Coronary artery (tissue), 2 donors: ENCODE measurements at regions not wholly inside any gene's neighbourhood (a gene's known extent, or its start where the extent isn't known, plus 50 kb on each side); places are given as distances from the start of the nearest gene placed in this dataset.

ENCODE experiments used
- DNase-seq: peaks from one replicate; pipeline ENCODE4 v3.0.0-alpha.2; 2017; ENCODE audit warnings: low spot score
- H3K27ac ChIP-seq, 2 donors: fragments of 200-600 bp; sonication (generic); one replicate each; pipeline ENCODE4 v1.5.1; 2016 to 2019
- H3K4me3 ChIP-seq: fragments of 200-600 bp; sonication (generic); 2 replicates; pipeline ENCODE4 v1.5.1; 2016; ENCODE audit warnings: mild to moderate bottlenecking, moderate library complexity
- TF ChIP-seq, protein P1 (sequence below): fragments of 200-600 bp; sonication (generic); IDR thresholded peaks from one replicate; pipeline ENCODE4 v1.5.1; 2019; ENCODE audit warnings: antibody characterized with exemption

DNA sequence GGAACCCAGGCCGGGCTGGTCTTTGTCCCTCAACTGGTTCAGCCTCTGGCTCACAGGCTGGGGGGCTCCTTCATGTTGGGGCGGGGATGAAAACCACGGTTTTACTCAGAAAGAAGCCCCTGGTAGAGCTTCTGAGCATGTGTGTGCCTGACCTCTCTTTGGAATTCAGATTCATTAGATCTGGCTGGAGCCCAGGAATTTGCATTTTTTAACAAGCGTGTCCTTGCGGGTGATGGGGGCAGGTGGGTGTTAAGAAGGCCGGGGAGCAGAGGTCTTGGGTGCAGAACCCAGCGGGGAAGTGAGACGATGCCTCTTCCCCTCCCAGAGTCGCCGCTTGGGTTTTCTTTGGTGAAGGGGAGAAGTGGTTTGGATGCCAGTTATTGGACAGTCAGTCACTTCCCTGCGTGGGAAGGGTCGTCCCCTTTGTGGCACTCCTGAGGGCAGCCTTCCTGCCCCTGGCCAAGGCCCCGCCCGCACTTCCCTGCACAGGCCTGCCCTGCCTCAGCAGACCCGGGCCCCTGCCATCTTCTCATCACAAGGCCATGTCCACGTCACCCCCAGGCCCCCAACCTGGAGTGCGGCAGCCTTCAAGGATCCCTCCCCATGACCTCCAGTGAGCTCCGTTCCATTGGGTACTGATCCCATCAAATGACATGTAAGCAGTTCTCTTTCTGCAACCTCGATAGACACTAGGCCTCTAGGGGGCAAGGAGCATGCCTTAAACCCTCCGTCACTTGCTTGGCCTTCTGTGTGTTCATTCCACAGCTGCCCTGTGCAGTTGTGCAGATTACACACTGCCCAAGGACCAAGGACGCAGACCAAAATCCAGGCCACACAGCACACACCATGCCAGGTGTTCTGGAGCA, 177.7 kb upstream of the CIBAR2 start:
- Histone ChIP-seq H3K4me3 (no peak overlapping the region), H3K27ac (no peak overlapping the region)
- TF ChIP-seq, protein P1, sequence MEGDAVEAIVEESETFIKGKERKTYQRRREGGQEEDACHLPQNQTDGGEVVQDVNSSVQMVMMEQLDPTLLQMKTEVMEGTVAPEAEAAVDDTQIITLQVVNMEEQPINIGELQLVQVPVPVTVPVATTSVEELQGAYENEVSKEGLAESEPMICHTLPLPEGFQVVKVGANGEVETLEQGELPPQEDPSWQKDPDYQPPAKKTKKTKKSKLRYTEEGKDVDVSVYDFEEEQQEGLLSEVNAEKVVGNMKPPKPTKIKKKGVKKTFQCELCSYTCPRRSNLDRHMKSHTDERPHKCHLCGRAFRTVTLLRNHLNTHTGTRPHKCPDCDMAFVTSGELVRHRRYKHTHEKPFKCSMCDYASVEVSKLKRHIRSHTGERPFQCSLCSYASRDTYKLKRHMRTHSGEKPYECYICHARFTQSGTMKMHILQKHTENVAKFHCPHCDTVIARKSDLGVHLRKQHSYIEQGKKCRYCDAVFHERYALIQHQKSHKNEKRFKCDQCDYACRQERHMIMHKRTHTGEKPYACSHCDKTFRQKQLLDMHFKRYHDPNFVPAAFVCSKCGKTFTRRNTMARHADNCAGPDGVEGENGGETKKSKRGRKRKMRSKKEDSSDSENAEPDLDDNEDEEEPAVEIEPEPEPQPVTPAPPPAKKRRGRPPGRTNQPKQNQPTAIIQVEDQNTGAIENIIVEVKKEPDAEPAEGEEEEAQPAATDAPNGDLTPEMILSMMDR = no peak
- no peak for DNase-seq

DNA sequence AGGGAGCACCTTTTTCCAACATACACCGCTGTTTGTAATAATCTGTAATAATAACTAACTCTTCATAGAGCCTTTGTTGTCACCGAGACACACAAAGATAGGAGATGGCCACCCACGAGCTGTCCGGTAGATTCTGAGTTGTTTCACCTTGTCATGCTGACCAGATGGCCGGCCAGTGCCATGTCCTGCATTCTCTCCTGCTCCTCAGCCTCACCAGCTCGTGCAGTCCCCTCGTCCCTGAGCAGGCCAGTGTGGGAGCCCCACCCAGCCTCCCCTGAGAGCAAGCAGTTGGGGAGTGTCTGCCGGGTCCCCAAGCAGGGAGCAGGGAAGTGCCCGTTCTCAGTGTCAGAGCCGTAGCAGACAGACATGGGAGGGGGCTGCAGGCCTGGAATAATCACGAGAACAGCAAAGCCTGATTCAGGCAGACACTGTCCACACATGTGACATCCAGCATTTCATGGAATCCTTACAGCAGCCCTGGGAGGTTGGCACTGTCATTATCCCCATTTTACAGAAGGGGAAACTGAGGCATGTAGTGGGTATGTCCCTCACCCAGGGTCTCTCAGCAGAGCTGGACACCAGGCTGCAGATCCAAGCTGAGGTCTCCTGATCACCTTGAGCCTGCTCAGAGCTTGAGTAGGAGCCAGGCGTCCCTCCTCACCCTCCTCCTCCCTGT, 178.5 kb upstream of the CIBAR2 start:
- TF ChIP-seq, protein P1 = no peak
- Histone ChIP-seq H3K27ac (peak overlapping the region in 1 of 2 donors; percentile 60), H3K4me3 (no peak overlapping the region)

DNA sequence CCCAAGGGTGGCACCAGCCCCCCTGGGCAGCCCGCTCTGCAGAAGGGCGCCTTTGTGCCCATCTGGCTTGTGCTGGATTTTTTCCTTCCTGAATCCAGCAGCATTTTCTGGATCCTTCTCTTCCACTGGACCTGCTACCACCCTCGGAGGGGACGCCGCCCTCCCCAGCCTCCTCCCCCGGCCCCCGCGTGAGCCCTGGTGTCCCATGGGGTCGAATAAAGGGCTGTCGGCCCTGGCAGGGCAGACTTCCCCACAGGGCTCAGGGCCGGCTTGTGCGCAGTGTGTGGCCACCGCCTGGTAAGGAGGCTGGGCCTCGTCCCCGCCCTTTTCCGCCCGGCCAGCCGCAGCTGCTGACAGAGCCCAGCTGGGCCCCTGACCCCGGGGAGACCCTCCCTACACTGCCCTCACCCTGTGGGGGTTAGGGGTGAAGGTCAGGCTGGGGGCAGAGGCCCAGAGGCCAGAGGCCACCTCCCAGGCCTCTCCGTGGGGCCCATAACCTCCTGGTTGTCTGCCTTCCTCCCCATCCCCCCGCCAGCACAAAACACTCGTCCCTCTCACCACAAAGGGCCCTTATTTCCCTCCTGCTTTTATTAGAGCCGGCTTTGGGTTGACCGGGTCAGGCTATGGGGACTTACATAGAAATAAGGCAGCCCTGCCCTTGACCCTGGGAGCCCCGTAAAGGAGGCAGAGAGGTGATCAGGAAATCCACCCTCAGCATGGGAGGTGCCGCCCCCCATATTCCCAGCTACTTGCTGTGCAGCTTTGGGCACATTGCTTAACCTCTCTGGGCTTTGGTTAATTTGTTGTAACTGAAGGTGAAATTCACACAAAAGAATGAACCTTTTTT, 179.3 kb upstream of the CIBAR2 start:
- no peak for DNase-seq
- Histone ChIP-seq H3K4me3 (no peak overlapping the region), H3K27ac (peak overlapping the region in 1 of 2 donors; percentile 60)
- TF ChIP-seq, protein P1 = no peak

More for the DNA sequence above, 178.5 kb upstream of the CIBAR2 start:
- DNase-seq = no peak

DNA sequence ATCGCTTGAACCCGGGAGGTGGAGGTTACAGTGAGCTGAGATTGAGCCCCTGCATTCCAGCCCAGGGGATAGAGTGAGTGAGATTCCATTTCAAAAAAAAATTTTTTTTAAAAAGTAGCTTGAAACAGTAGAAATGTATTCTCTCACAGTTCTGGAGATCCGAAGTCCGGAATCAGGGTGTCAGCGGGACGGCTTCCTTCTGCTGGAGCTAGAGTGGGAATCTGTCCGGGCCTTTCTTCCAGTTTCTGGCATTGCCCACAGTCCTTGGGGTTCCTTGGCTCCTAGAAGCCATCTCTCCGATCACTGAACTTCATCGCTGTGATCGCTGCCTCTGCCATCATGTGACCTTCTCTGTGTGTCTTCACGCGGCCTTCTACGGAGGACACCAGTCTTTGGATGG, 181.2 kb upstream of the CIBAR2 start:
- H3K27ac ChIP-seq = no peak overlapping the region
- TF ChIP-seq, protein P1 = no peak
- no peak for DNase-seq
- no peak overlapping the region for H3K4me3 ChIP-seq

DNA sequence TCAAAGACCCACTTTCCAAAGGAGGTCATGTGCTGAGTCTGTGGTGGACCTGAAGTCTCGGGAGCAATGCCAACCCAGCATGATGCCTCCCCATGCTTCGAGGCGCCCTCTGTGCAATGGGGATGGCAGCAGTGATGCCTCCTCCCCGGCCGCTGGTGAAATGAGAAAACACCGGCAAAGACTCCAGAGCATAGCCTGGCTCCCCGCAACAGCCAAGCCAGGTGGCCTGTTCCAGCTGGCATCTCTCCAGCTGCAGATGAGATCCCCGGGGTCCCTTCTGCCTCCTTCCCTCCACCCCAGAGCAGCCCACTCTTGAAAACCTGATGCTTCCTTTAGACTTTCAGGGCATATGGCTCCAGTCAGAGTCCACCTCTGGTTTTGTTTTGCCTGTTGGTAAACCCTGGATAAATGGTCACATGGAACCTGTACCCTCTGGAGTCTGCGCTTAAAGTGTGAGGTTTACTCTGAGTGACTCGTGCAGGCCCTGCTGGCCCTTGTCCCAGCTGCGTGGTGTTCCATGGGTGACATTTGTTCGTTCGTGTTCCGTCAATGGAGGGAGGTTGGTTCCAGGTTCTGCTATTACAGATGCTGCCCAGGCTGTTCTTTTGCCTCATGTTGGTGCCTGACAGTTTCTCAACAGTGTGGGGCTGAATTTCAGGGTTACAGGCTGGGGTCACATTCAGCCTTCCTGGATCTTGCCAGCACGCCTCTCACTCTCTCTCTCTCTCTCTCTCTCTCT, 181.8 kb upstream of the CIBAR2 start:
- no peak for DNase-seq
- TF ChIP-seq, protein P1 = no peak
- H3K27ac ChIP-seq = no peak overlapping the region
- no peak overlapping the region for H3K4me3 ChIP-seq

DNA sequence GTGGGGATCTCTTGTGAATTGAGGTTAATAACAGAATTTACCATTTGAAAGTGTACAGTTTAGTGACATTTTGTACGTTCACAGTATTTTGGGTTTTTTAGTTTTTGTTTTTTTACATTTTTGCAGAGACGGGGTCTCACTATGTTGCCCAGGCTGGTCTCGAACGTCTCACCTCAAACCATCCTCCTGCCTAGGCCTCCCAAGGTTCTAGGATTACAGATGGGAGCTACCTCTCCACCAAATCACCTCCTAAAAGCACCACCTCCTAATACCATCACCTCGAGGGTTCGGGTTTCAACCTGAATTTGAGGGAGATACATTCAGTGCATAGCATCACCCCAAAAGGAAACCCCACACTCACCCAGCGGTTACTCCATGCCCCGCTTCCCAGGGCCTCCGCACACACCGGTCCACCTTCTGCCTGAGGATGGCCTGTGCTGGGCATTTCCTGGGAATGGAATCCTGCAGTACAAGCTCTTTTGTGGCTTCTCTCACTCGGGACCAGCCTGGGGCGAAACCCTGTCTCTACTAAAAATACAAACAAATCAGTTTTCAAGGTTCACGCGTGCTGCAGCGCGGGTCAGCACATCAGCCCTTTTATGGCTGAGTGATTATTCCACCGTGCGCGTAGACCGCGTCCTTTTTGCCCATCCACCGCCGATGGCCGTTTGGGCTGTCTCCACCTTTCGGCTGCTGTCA, 182.7 kb upstream of the CIBAR2 start:
- DNase-seq = no peak
- TF ChIP-seq, protein P1 = no peak
- Histone ChIP-seq H3K27ac (no peak overlapping the region), H3K4me3 (no peak overlapping the region)
